Stimulated activated naive B cell treated with anti-CD40 and anti-IgM and Interleukin-4, amounts not matched to agents 10 μg/mL and 1 μg/mL and 100 μg/mL, for 72 hours (primary cell): ENCODE measurements at regions not wholly inside any gene's neighbourhood (a gene's known extent, or its start where the extent isn't known, plus 50 kb on each side); places are given as distances from the start of the nearest gene placed in this dataset.

Source experiments
- ATAC-seq, 2 donors: fragments of 150-1000 bp; cut with Tn5 transposase; replicated peaks; 2 replicates each; pipeline ENCODE4 v1.10.0; 2021; ENCODE audit warnings: moderate library complexity in 1 of 2
- DNase-seq: peaks from one replicate; pipeline ENCODE4 v3.0.0; 2021
- H3K27ac Mint-ChIP-seq: one replicate; pipeline ENCODE4 v1.8.0; 2022; ENCODE audit warnings: mild to moderate bottlenecking, mixed read lengths
- H3K27me3 Mint-ChIP-seq, 2 donors: one replicate each; pipeline ENCODE4 v1.8.0; 2022; ENCODE audit warnings: mixed read lengths in 2 of 2
- H3K36me3 Mint-ChIP-seq, 2 donors: one replicate each; pipeline ENCODE4 v1.8.0; 2022; ENCODE audit warnings: mixed read lengths in 2 of 2, mild to moderate bottlenecking in 1 of 2
- H3K4me1 Mint-ChIP-seq, 2 donors: one replicate each; pipeline ENCODE4 v1.8.0; 2022; ENCODE audit warnings: mixed read lengths in 2 of 2, mild to moderate bottlenecking in 1 of 2
- H3K4me3 Mint-ChIP-seq, 2 donors: one replicate each; pipeline ENCODE4 v1.8.0; 2022; ENCODE audit warnings: mild to moderate bottlenecking in 2 of 2, mixed read lengths in 2 of 2, moderate library complexity in 1 of 2
- H3K9me3 Mint-ChIP-seq, 2 donors: one replicate each; pipeline ENCODE4 v1.8.0; 2022; ENCODE audit warnings: mixed read lengths in 2 of 2, mild to moderate bottlenecking in 1 of 2

DNA sequence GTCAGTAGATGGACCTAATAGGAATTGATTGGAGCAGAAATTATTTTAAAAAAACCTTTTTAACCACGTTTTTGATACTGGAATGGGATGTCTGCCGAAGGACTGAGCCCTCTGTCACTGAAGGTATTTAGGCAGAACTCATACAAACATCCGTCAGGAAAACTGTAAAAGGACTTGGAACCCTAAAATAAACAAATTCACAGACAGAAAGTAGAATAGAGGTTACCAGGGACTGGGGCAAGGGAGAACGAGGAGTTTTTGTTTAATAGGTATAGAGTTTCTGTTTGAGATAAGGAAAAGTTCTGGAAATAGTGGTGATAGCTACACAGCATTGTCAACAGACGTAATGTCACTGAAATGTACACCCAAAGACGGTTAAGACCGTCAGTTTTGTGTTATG is 105.5 kb downstream of the BCOR start:
- DNase-seq (no peak), ATAC-seq (no peak)
- Mint-ChIP-seq H3K9me3 (no peaks in the 10 kb centered on the region), H3K27ac (no peak overlapping the region), H3K4me3 (no peak overlapping the region), H3K36me3 (no peaks in the 10 kb centered on the region), H3K4me1 (no peaks in the 10 kb centered on the region), H3K27me3 (peaks cover 6 to 22% of the 10 kb centered on the region in 2 donors)

- H3K9me3 Mint-ChIP-seq, result no peaks in the 10 kb centered on the region
- H3K27ac Mint-ChIP-seq, result no peak overlapping the region
- no peak for DNase-seq
- H3K36me3 Mint-ChIP-seq, result no peaks in the 10 kb centered on the region
- peaks cover 10 to 20% of the 10 kb centered on the region in 2 donors for H3K27me3 Mint-ChIP-seq
- no peak for ATAC-seq
- no peaks in the 10 kb centered on the region for H3K4me1 Mint-ChIP-seq
- no peak overlapping the region for H3K4me3 Mint-ChIP-seq
Observed at GRCh38 chrX:39995457-39995856, 102.3 kb downstream of the BCOR start.

GRCh38 chrX:39996536-39996935 is 101.2 kb downstream of the BCOR start:
- ATAC-seq, result no peak
- no peaks in the 10 kb centered on the region for H3K9me3 Mint-ChIP-seq
- peaks cover 14 to 22% of the 10 kb centered on the region in 2 donors for H3K27me3 Mint-ChIP-seq
- no peak overlapping the region for H3K4me3 Mint-ChIP-seq
- H3K4me1 Mint-ChIP-seq, result no peaks in the 10 kb centered on the region
- H3K36me3 Mint-ChIP-seq, result no peaks in the 10 kb centered on the region
- DNase-seq, result no peak
- no peak overlapping the region for H3K27ac Mint-ChIP-seq

GRCh38 chrX:39998636-39999406 is 98.9 kb downstream of the BCOR start:
- Mint-ChIP-seq H3K27me3 (peaks cover 15 to 19% of the 10 kb centered on the region in 2 donors), H3K36me3 (no peaks in the 10 kb centered on the region), H3K27ac (no peak overlapping the region), H3K4me3 (no peak overlapping the region), H3K4me1 (peaks cover 1 to 3% of the 10 kb centered on the region in 2 donors), H3K9me3 (no peaks in the 10 kb centered on the region)
- ATAC-seq (no peak), DNase-seq (no peak)
